OCI-LY3 (cell line): ENCODE measurements at regions not wholly inside any gene's neighbourhood (a gene's known extent, or its start where the extent isn't known, plus 50 kb on each side); places are given as distances from the start of the nearest gene placed in this dataset.

Experiments
- H2AFZ ChIP-seq: fragments of 200-600, 300-600 bp; shearing (Covaris generic); 2 replicates; pipeline ENCODE4 v1.6.0; 2014; ENCODE audit warnings: antibody characterized with exemption, low read depth, low read length
- H3K27ac ChIP-seq: fragments of 200-600, 300-600 bp; sonication (generic); 2 replicates; pipeline ENCODE4 v1.5.1; 2014; ENCODE audit warnings: mild to moderate bottlenecking, low read length, moderate library complexity, mixed read lengths
- H3K27me3 ChIP-seq: fragments of 200-600, 300-600 bp; sonication (generic); 2 replicates; pipeline ENCODE4 v1.6.1; 2014; ENCODE audit warnings: low read depth, low read length, mixed read lengths
- H3K36me3 ChIP-seq: fragments of 200-600, 300-600 bp; sonication (generic); replicated peaks from 2 replicates; pipeline ENCODE3; 2014; ENCODE audit warnings: low read depth, low read length, mixed read lengths
- H3K4me1 ChIP-seq: fragments of 300-600, 200-600 bp; sonication (generic); 2 replicates; pipeline ENCODE4 v1.6.1; 2014; ENCODE audit warnings: low read length, mixed read lengths
- H3K4me2 ChIP-seq: fragments of 200-600, 300-600 bp; sonication (generic); 2 replicates; pipeline ENCODE4 v1.6.1; 2014; ENCODE audit warnings: low read length, mixed read lengths
- H3K4me3 ChIP-seq: fragments of 300-600, 200-600 bp; sonication (generic); 2 replicates; pipeline ENCODE4 v1.5.1; 2014; ENCODE audit warnings: antibody characterized with exemption, mild to moderate bottlenecking, low read length, moderate library complexity
- H3K79me2 ChIP-seq: fragments of 300-600, 200-600 bp; shearing (Covaris generic); 2 replicates; pipeline ENCODE4 v1.6.1; 2014; ENCODE audit warnings: mild to moderate bottlenecking, low read length, mixed read lengths
- H3K9ac ChIP-seq: fragments of 300-600, 200-600 bp; shearing (Covaris generic); 2 replicates; pipeline ENCODE4 v1.6.0; 2014; ENCODE audit warnings: mild to moderate bottlenecking, low read length, moderate library complexity
- H3K9me3 ChIP-seq: fragments of 200-600, 300-600 bp; shearing (Covaris generic); 2 replicates; pipeline ENCODE4 v1.6.1; 2014; ENCODE audit warnings: low read length, mixed read lengths; ENCODE audit not compliant: insufficient read depth
- H4K20me1 ChIP-seq: fragments of 200-600, 300-600 bp; sonication (generic); 2 replicates; pipeline ENCODE4 v1.6.1; 2016; ENCODE audit warnings: low read length, mixed read lengths; ENCODE audit not compliant: insufficient read depth
- CTCF ChIP-seq: fragments of 200-600, 300-600 bp; sonication (generic); IDR thresholded peaks from 2 replicates; pipeline ENCODE4 v1.5.1; 2014; ENCODE audit warnings: antibody characterized with exemption, low read length, low read depth
- EZH2phosphoT487 ChIP-seq: fragments of 200-600 bp; shearing (Covaris generic); IDR thresholded peaks from 2 replicates; pipeline ENCODE4 v1.6.1; 2018; ENCODE audit warnings: antibody characterized with exemption, mixed run types, low read depth

DNA sequence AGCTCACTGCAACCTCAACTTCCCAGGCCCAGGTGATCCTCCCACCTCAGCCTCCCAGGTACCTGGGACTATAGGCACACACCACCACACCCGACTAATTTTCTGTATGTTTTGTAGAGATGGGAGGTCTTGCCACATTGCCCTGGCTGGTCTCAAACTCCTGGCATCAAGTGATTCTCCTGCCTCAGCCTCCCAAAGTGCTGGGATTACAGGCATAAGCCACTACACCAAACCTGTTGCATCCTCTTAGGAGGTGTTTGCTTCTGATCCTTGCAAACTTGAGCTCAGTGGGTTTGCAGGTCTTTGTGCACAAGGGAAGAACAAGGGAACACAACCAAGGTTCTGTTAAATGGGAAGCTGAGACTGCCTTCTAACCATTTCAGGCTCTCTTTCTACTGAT lies 184.6 kb downstream of the ARHGAP12 start:
- no peak overlapping the region for H3K4me2 ChIP-seq
- H3K9ac ChIP-seq, result no peak overlapping the region
- no peaks in the 10 kb centered on the region for H3K4me1 ChIP-seq
- no peak overlapping the region for H3K4me3 ChIP-seq
- TF ChIP-seq CTCF, result no peak
- TF ChIP-seq EZH2phosphoT487, result no peak
- no peak overlapping the region for H3K27ac ChIP-seq
- H2AFZ ChIP-seq, result no peak overlapping the region
- H3K9me3 ChIP-seq, result no peaks in the 10 kb centered on the region
- H3K79me2 ChIP-seq, result no peaks in the 10 kb centered on the region
- no peaks in the 10 kb centered on the region for H3K36me3 ChIP-seq
- no peaks in the 10 kb centered on the region for H3K27me3 ChIP-seq
- H4K20me1 ChIP-seq, result no peaks in the 10 kb centered on the region

DNA sequence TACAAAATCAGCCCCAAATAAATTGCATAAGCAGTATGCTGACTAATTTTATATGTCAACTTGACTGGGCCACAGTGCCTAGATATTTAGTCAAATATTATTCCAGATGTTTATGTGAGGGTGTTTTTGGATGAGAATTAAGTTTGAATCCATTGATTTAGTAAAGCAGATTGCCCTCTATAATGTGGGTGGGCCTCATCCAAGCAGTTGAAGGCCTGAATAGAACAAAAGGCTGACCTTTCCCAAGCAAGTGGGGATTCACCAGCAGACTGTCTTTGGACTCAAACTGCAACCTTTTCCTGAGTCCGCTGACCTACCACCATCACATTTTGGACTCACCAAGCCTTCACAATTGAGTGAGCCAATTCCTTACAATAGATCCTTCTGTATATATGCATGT lies 186.4 kb downstream of the ARHGAP12 start:
- Histone ChIP-seq H4K20me1 (no peaks in the 10 kb centered on the region), H3K27ac (no peak overlapping the region), H3K9ac (no peak overlapping the region), H3K9me3 (no peaks in the 10 kb centered on the region), H2AFZ (no peak overlapping the region), H3K79me2 (no peaks in the 10 kb centered on the region), H3K36me3 (no peaks in the 10 kb centered on the region), H3K4me3 (no peak overlapping the region), H3K4me2 (no peak overlapping the region), H3K27me3 (no peaks in the 10 kb centered on the region), H3K4me1 (no peaks in the 10 kb centered on the region)
- TF ChIP-seq EZH2phosphoT487 (no peak), CTCF (no peak)

- TF ChIP-seq EZH2phosphoT487, result no peak
- TF ChIP-seq CTCF, result no peak
- Histone ChIP-seq H3K4me2 (no peak overlapping the region), H3K9ac (no peak overlapping the region), H3K4me3 (no peak overlapping the region), H4K20me1 (no peaks in the 10 kb centered on the region), H3K79me2 (no peaks in the 10 kb centered on the region), H3K9me3 (no peaks in the 10 kb centered on the region), H3K4me1 (no peaks in the 10 kb centered on the region), H3K36me3 (no peaks in the 10 kb centered on the region), H2AFZ (no peak overlapping the region), H3K27me3 (no peaks in the 10 kb centered on the region), H3K27ac (no peak overlapping the region)
Measured at GRCh38 chr10:31741473-31741872, 187.2 kb downstream of the ARHGAP12 start.

DNA sequence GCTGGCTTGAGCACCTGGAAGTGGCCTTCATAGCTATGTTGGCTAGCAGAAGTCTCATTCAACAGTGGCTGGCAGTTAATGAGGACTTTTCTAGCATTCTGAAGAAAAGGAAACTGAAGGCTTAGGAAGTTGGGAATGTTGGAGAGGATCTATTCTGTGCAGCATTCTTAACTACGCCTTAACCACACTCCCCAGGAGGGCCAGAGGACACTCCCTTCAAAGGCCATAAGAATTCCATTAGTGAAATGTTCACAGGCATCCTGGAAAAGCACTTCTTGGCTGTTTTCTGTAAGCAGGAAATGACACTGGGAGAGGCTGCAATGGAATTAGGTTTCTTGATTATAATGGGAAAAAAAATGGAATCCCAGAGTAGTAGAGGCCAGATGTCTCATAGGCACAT lies 188.9 kb downstream of the ARHGAP12 start:
- Histone ChIP-seq H3K4me3 (no peak overlapping the region), H3K27me3 (no peaks in the 10 kb centered on the region), H2AFZ (no peak overlapping the region), H3K27ac (no peak overlapping the region), H3K79me2 (no peaks in the 10 kb centered on the region), H3K4me2 (no peak overlapping the region), H3K9ac (no peak overlapping the region), H3K36me3 (no peaks in the 10 kb centered on the region), H3K9me3 (no peaks in the 10 kb centered on the region), H3K4me1 (no peaks in the 10 kb centered on the region), H4K20me1 (no peaks in the 10 kb centered on the region)
- no peak for TF ChIP-seq EZH2phosphoT487
- TF ChIP-seq CTCF, result no peak
